ENCODE measurements at regions not wholly inside any gene's neighbourhood (a gene's known extent, or its start where the extent isn't known, plus 50 kb on each side); places are given as distances from the start of the nearest gene placed in this dataset.

- TF ChIP-seq CTCF (IDR thresholded peaks at IDR 0.05) (no peak), POLR2A (IDR thresholded peaks at IDR 0.05) (no peak), POLR2AphosphoS5 (IDR thresholded peaks at IDR 0.05) (no peak), EP300 (IDR thresholded peaks at IDR 0.05) (no peak)
Measured at GRCh38 chr3:159711560-159712333, 276.9 kb upstream of the IL12A start.
